Motor neuron (in vitro differentiated cells): ENCODE measurements at regions not wholly inside any gene's neighbourhood (a gene's known extent, or its start where the extent isn't known, plus 50 kb on each side); places are given as distances from the start of the nearest gene placed in this dataset.
A peak's percentile ranks its signal among the peaks of the same experiment; 100 is the strongest.

Experiments
- ATAC-seq, 8 experiments: fragments of 200-7000 bp; cut with Tn5 transposase; replicated peaks in 6 of 8; 2 replicates each; pipeline ENCODE4 v1.8.0; 2021; ENCODE audit warnings: mild to moderate bottlenecking in 8 of 8, moderate library complexity in 8 of 8
- H3K27ac ChIP-seq, 2 donors: fragments of 250-450 bp; sonication (Bioruptor Pico); 2 replicates each; pipeline ENCODE4 v1.9.0; 2021; ENCODE audit warnings: antibody characterized with exemption in 2 of 2, mild to moderate bottlenecking in 2 of 2, moderate library complexity in 1 of 2
- H3K4me1 ChIP-seq, 2 donors: fragments of 250-450 bp; sonication (Bioruptor Pico); replicated peaks in 1 of 2; 2 replicates each; pipeline ENCODE4 v1.6.1; 2021; ENCODE audit warnings: antibody characterized with exemption in 2 of 2, mild to moderate bottlenecking in 2 of 2, moderate library complexity in 1 of 2
- H3K4me3 ChIP-seq, 5 donors: fragments of 250-450 bp; sonication (Bioruptor Pico); 2 replicates each; pipeline ENCODE4 v1.9.0; 2021; ENCODE audit warnings: antibody characterized with exemption in 5 of 5, mild to moderate bottlenecking in 5 of 5, moderate library complexity in 4 of 5
- WGBS, 10 experiments: fragments of 450-650 bp; shearing (Covaris generic); methylation state at CpG; one replicate each; pipeline ENCODE4 v1.0.0; 2022; 5-methylcytosine and 5-hydroxymethylcytosine counted together
- in situ Hi-C, 9 experiments: fragments of 400-800 bp; cut with MboI; loops; one replicate each; pipeline ENCODE4 v1.15.0; 2021; ENCODE audit warnings: low sequenced_read_pairs in 9 of 9, low pct_unique_long_range_greater_than_20kb in 2 of 9; ENCODE audit not compliant: unreplicated experiment in 9 of 9

- H3K4me3 ChIP-seq, result no peak overlapping the region
- peak in 1 of 8 experiments; percentile 25 for ATAC-seq
- in situ Hi-C loops, result no loop called here
- H3K4me1 ChIP-seq, result no peaks in the 10 kb centered on the region
- no peak overlapping the region for H3K27ac ChIP-seq
- WGBS, 10 experiments, result 40 to 100% (median 95%) methylated on average over 1 to 17 of the region's 24 CpGs; no CpG with 5 or more reads in 4 of the 10 experiments
Measured at GRCh38 chrX:131752493-131753198, 208.8 kb downstream of the OR13H1 start.

GRCh38 chrX:131762802-131763234 lies 218.9 kb downstream of the OR13H1 start:
- no peaks in the 10 kb centered on the region for H3K4me1 ChIP-seq
- peak in 3 of 8 experiments; percentile 56 to 87 (median 82) for ATAC-seq
- no peak overlapping the region for H3K4me3 ChIP-seq
- in situ Hi-C loops, result no loop called here
- 0 to 83% (median 20%) methylated on average over 1 to 3 of the region's 7 CpGs; no CpG with 5 or more reads in 4 of the 10 experiments for WGBS, 10 experiments
- H3K27ac ChIP-seq, result no peak overlapping the region

DNA sequence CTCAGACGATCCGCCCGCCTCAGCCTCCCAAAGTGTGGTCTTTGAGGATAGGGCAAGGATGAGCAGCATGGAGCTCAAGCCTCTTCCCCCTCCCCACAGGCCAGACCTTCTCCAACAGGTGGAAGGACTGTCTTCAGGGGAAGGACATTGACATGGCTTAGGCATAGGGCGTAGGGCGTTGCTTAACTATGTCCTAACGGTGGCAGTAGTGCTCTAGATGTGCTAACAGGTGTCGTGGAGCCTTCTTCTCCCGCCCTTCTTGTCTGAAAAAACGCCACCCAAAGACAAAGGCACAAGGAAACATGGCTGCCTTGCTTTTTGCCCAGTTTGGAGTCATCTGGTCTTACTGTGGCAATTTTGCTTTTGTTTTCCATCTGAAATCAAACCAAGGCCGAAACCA lies 219.8 kb downstream of the OR13H1 start:
- Histone ChIP-seq H3K4me1 (no peaks in the 10 kb centered on the region), H3K27ac (no peak overlapping the region), H3K4me3 (no peak overlapping the region)
- in situ Hi-C loops, result no loop called here
- WGBS, 10 experiments, result 0 to 100% (median 42%) methylated on average over 1 to 2 of the region's 10 CpGs; no CpG with 5 or more reads in 6 of the 10 experiments
- peak in 3 of 8 experiments; percentile 73 to 82 (median 80) for ATAC-seq

GRCh38 chrX:131764216-131764615 lies 220.3 kb downstream of the OR13H1 start:
- H3K4me1 ChIP-seq, result no peaks in the 10 kb centered on the region
- in situ Hi-C loops, result no loop called here
- WGBS, 10 experiments, result 0 to 80% (median 51%) methylated on average over 1 to 3 of the region's 5 CpGs; no CpG with 5 or more reads in 5 of the 10 experiments
- H3K4me3 ChIP-seq, result no peak overlapping the region
- H3K27ac ChIP-seq, result no peak overlapping the region
- ATAC-seq, result peak in 2 of 8 experiments; percentile 33 to 73

DNA sequence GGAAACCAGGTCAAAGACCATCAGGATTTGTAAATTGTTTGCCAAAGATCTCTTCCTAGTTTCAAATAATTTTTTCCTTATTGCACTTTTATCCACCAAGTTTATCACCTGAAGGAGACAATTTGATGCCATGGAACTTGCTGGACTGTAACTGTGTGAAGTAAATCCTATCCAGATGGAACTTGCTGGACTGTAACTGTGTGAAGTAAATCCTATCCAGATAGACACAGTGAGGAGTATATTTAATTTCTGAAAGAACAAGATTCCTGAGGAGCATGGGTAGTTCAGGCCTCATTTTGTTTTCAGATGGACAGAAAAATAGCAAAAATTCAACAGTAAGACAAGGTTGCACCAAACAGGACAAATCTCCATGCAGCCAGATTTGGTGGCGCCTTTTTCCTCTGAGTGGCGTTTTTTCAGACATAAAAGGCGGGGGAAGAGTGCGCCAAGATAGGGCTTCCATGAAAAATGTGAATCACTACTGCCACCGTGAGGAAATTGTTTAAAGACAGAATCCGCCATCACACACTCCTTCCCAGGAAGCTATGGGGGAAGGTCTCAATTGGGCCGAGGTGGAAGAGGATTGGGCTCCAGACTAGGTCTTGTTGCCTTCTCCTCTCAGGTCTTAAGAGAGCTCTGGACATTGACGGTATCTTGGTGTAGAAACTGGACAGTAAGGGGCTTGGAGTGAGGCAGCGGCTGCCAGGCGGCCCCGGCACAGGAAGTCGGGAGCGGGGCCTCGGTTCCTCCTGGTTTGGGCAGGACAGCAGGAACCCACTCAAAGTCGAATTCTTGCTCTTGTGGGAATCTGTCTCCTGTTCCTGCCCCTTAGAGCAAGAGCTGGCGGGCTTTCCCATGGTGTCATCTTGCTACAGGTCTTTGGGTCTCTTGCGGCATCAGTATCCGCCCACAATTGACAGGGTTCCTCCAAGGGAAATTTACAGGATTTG lies 234.7 kb downstream of the OR13H1 start:
- Histone ChIP-seq H3K4me1 (no peaks in the 10 kb centered on the region), H3K4me3 (no peak overlapping the region), H3K27ac (no peak overlapping the region)
- in situ Hi-C loops, result no loop called here
- peak in 2 of 8 experiments; percentile 59 to 87 for ATAC-seq
- 38 to 61% (median 40%) methylated on average over 1 to 5 of the region's 18 CpGs; no CpG with 5 or more reads in 7 of the 10 experiments for WGBS, 10 experiments

- ATAC-seq, result no peak
- Histone ChIP-seq H3K4me3 (no peak overlapping the region), H3K4me1 (no peaks in the 10 kb centered on the region), H3K27ac (no peak overlapping the region)
- 53 to 100% (median 68%) methylated on average over 1 to 6 of the region's 7 CpGs; no CpG with 5 or more reads in 6 of the 10 experiments for WGBS, 10 experiments
- in situ Hi-C loops, result no loop called here
Measured at GRCh38 chrX:131779306-131779705, 235.4 kb downstream of the OR13H1 start.

GRCh38 chrX:131779741-131780140 lies 235.9 kb downstream of the OR13H1 start:
- no peak for ATAC-seq
- no peak overlapping the region for H3K27ac ChIP-seq
- no peak overlapping the region for H3K4me3 ChIP-seq
- WGBS, 10 experiments, result 60 to 100% (median 90%) methylated on average over 1 to 2 of the region's 4 CpGs; no CpG with 5 or more reads in 6 of the 10 experiments
- in situ Hi-C loops, result no loop called here
- no peaks in the 10 kb centered on the region for H3K4me1 ChIP-seq

DNA sequence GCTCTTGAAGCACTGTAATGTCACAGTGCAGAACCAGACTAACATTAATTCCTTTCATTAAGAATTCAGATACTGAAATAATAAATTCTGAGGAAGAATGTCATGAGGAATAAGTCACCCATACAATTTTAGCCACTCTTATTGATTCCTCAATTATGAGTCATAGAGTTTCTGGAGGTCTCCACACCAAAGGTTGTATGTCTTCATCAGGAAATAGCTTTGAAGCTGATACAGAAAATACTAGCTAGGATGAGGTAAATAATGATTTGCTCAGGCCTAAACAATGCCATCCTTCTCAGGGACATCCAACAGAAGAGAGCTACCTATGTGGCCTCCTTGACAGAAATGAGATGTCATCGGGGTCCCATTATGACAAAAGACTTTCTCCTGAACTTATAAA lies 238.8 kb downstream of the OR13H1 start:
- WGBS, 10 experiments, result 58 to 80% (median 80%) methylated on average over 1 of the region's 1 CpG; no CpG with 5 or more reads in 7 of the 10 experiments
- Histone ChIP-seq H3K4me3 (no peak overlapping the region), H3K27ac (no peak overlapping the region), H3K4me1 (no peaks in the 10 kb centered on the region)
- ATAC-seq, result peak in 2 of 8 experiments; percentile 30 to 32
- in situ Hi-C loops, result no loop called here

DNA sequence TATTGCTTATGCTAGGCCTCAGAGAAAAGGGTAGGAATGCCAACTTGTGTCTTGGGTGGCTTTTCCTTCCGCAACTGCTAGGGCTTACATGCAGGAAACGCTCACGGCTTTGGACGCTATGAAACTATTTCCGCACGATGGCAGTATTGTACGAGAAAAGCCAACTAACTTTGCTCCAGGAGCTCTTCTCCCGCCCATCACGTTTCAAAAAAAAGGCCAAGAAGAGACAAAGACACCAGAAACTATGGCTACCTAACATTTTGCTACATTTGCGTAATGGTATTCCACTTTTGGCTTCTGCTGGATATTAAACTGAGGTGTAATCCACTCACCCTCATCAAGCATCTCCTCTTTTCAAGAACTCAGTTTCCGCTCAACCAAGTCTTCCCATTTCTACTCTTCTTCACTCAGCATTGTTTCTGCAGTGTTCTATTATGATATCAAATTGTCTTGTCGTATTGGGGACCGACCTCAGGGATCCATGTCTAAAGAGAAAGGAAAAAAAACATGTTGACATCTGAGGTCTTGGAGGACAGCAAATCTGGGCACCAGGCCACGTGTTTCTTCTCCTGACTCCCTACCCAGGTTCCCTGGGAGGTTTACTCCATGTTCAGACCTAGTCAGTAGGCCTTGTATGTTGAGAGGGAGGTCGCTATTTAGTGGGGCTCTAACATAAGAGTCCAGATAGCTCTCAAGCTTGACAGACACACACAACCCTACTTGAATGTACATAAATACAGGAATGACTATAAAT lies 239.4 kb upstream of the STK26 start:
- no peak overlapping the region for H3K4me3 ChIP-seq
- 39 to 100% (median 95%) methylated on average over 2 to 13 of the region's 15 CpGs; no CpG with 5 or more reads in 5 of the 10 experiments for WGBS, 10 experiments
- ATAC-seq, result no peak
- in situ Hi-C loops, result no loop called here
- H3K27ac ChIP-seq, result no peak overlapping the region
- no peaks in the 10 kb centered on the region for H3K4me1 ChIP-seq

GRCh38 chrX:131789664-131790063 lies 233.4 kb upstream of the STK26 start:
- Histone ChIP-seq H3K27ac (no peak overlapping the region), H3K4me1 (no peaks in the 10 kb centered on the region), H3K4me3 (no peak overlapping the region)
- ATAC-seq, result no peak
- in situ Hi-C loops, result no loop called here
- WGBS, 10 experiments, result 7 to 100% (median 49%) methylated on average over 1 to 2 of the region's 2 CpGs; no CpG with 5 or more reads in 3 of the 10 experiments

DNA sequence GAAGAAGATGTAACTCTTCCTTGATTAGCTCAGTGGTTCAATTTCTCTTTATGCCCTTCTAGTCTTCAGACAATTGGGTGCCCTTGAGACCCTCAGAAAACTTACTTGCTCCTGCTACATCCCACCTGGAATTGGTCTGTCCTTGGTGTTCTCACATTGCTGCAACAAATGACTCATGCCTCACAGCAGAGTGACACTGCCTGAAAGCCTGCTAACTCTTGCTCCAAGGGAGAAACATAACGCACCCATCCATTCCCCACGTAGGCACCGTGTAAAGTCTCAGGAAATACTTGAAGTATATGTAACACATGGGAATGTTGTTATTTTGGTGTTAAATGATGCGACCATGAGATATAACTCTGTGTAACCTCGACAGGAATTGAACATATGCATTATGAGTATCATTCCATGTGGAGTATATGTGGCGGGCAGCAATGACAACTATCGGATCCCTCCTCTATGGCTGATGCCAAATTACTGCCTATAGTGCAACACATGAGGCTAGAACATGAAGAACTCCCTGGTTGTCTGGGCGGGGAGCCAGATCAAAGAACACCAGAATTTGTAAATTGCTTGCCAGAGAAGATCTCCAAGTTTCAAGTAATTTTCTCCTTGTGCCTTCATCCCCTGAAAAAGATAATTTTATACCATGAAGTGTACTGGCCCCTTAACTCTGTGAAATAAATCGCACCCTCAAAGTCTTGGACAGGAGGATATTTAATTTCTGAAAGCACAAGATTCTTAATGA lies 231.3 kb upstream of the STK26 start:
- peak in 1 of 8 experiments; percentile 4 for ATAC-seq
- H3K4me3 ChIP-seq, result no peak overlapping the region
- in situ Hi-C loops, result no loop called here
- WGBS, 10 experiments, result 20 to 100% (median 71%) methylated on average over 1 to 9 of the region's 9 CpGs; no CpG with 5 or more reads in 2 of the 10 experiments
- H3K27ac ChIP-seq, result no peak overlapping the region
- H3K4me1 ChIP-seq, result no peaks in the 10 kb centered on the region

DNA sequence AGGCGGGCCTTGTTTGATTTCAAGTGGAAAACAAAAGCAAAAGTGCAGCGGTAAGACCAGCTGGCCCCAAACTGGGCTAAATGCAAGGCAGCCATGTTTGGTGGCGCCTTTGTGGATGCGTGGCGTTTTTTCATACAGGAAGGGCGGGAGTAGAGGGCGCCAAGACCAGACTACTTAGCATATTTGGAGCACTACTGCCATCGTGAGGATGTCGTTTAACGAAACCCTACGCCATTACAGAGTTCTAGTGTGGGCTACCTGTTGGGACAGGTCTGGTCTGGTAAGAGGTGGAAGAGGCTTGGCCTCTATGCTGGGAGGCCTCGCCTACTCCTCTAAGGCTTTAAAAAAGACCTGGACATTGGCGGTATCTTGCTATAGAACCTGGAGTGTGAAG lies 230.7 kb upstream of the STK26 start:
- no peak overlapping the region for H3K4me3 ChIP-seq
- 49 to 100% (median 83%) methylated on average over 1 to 10 of the region's 13 CpGs; no CpG with 5 or more reads in 6 of the 10 experiments for WGBS, 10 experiments
- no peak overlapping the region for H3K27ac ChIP-seq
- ATAC-seq, result peak in 3 of 8 experiments; percentile 38 to 81 (median 76)
- H3K4me1 ChIP-seq, result no peaks in the 10 kb centered on the region
- in situ Hi-C loops, result no loop called here
